BLaER1 (cell line): ENCODE measurements at regions not wholly inside any gene's neighbourhood (a gene's known extent, or its start where the extent isn't known, plus 50 kb on each side); places are given as distances from the start of the nearest gene placed in this dataset.
"Not testable (repeated sequence)": the region's sequence is repeated elsewhere in the genome, so short reads cannot be mapped to it uniquely, and the experiment has no call there.

Source experiments
- H3K27ac ChIP-seq: shearing (Covaris generic); formaldehyde crosslinking; 2 replicates; pipeline ENCODE4 v1.8.1; 2022
- H3K27me3 ChIP-seq: shearing (Covaris generic); formaldehyde crosslinking; 2 replicates; pipeline ENCODE4 v1.8.1; 2022
- H3K36me3 ChIP-seq: shearing (Covaris generic); formaldehyde crosslinking; 2 replicates; pipeline ENCODE4 v1.8.1; 2022
- H3K4me1 ChIP-seq: shearing (Covaris generic); formaldehyde crosslinking; 2 replicates; pipeline ENCODE4 v1.8.1; 2022
- H3K4me2 ChIP-seq: shearing (Covaris generic); formaldehyde crosslinking; 2 replicates; pipeline ENCODE4 v1.8.1; 2022
- H3K4me3 ChIP-seq: shearing (Covaris generic); formaldehyde crosslinking; 2 replicates; pipeline ENCODE4 v1.8.1; 2022
- H3K9ac ChIP-seq: shearing (Covaris generic); formaldehyde crosslinking; 2 replicates; pipeline ENCODE4 v1.8.1; 2022
- H3K9me3 ChIP-seq: shearing (Covaris generic); formaldehyde crosslinking; 2 replicates; pipeline ENCODE4 v1.8.1; 2022
- H4K20me1 ChIP-seq: shearing (Covaris generic); formaldehyde crosslinking; 2 replicates; pipeline ENCODE4 v1.8.1; 2022
- Cebpa-rat ChIP-seq: shearing (Covaris generic); IDR thresholded peaks from 2 replicates; pipeline ENCODE4 v1.8.1; 2022

GRCh38 chr12:4148418-4149056, 125.0 kb upstream of the CCND2 start:
- Histone ChIP-seq H3K27me3 (no peaks in the 10 kb centered on the region), H3K4me1 (peaks cover 32% of the 10 kb centered on the region), H3K36me3 (no peaks in the 10 kb centered on the region), H3K9me3 (peaks cover 13% of the 10 kb centered on the region), H4K20me1 (no peaks in the 10 kb centered on the region), H3K9ac (no peak overlapping the region), H3K27ac (no peak overlapping the region), H3K4me3 (no peak overlapping the region), H3K4me2 (peak overlapping the region; percentile 30; the same call in 1 of the 2 replicates)
- TF ChIP-seq Cebpa-rat, result no peak

DNA sequence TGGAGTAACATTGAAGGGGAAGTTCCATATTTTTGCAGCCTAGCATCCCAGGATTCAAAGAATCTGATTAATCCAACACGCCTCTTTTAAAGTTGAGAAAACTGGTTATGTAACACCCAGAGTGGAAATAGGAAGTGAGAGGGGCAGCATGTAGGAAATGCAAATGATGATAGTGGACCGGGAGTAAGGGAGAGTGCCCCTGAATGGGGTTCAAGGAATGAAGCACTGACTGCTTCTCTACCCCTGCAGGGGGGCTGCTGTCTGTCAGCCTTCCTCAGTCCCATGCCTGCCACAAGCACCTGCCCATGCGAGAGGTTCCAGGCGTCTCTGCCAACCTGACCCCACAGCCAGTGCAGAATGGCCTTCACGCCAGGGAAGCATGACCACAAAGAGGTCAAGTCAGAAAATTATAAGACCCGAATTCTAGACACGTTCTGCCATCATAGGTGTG, 126.5 kb upstream of the CCND2 start:
- Histone ChIP-seq H3K27me3 (no peaks in the 10 kb centered on the region), H3K4me1 (peaks cover 40% of the 10 kb centered on the region), H4K20me1 (no peaks in the 10 kb centered on the region), H3K4me3 (no peak overlapping the region), H3K27ac (no peak overlapping the region), H3K36me3 (no peaks in the 10 kb centered on the region), H3K4me2 (no peak overlapping the region), H3K9ac (no peak overlapping the region), H3K9me3 (peaks cover 13% of the 10 kb centered on the region)
- TF ChIP-seq Cebpa-rat, result no peak

DNA sequence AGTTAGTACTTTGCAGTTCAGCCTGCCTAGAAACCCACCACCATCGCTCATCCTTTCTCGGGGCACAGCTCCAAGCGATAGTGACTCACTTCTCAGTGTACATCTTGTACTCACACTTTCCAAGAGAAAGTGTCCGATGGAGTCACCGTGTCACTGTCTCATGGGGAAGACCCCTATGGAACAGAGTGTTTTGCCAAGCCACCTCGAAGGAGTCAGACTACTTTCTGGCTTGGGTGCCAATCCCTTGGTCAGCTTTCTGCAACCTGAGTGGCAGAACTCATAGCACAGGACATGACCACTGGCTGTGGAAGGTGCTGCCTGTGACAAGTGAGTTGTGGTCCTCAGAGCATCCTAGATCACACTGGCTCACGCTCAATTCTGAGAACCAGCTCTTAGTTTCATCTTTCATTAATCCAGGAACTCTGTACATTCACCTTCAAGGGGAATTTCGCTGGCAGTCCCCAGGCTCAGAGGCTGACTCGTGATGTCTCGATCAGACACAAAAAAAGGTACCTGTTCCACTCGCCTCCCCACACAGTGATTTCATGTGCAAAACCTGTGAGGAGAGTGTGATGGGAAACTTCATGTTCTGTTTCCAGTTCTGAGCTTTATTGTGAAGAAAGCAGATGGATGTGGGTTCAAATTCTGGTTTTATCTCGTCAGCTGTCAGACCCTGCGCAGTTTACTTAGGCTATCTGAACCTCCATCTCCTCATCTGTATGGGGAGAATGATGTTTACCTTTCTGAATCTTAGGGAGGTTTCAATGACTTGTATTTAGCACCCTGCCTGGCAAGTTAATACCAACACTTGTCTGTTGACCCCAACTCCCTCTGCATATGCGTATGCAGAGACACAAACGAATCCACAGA, 127.3 kb upstream of the CCND2 start:
- no peak for TF ChIP-seq Cebpa-rat
- Histone ChIP-seq H4K20me1 (no peaks in the 10 kb centered on the region), H3K27ac (no peak overlapping the region), H3K9me3 (peaks cover 13% of the 10 kb centered on the region), H3K4me3 (no peak overlapping the region), H3K4me1 (peaks cover 43% of the 10 kb centered on the region), H3K4me2 (no peak overlapping the region), H3K27me3 (no peaks in the 10 kb centered on the region), H3K9ac (no peak overlapping the region), H3K36me3 (no peaks in the 10 kb centered on the region)

GRCh38 chr12:4144676-4145075, 128.9 kb upstream of the CCND2 start:
- Histone ChIP-seq H3K36me3 (no peaks in the 10 kb centered on the region), H3K9me3 (no peaks in the 10 kb centered on the region)

DNA sequence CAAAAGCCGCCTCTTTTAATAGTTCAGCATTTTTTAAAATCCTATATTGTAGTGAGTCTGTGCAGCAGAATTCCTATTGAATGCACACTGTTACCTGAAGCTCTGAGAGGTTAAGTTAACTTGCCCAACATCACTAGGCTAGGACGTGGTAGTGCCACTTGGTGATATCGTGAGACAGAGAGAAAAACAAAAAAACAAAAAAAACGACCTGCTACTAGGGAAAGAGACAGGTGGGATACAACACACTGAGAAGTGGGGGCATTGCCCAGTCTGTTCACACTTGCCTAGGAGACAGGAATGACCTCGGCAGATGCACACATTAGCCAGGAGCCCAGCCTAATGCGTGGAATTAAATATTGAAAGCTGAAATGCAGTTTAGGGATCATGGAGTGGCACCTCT, 129.7 kb upstream of the CCND2 start:
- no peak for TF ChIP-seq Cebpa-rat
- no peak overlapping the region for H3K27ac ChIP-seq
- peaks cover 60% of the 10 kb centered on the region for H3K4me1 ChIP-seq
- H3K27me3 ChIP-seq, result no peaks in the 10 kb centered on the region
- H3K9me3 ChIP-seq, result no peaks in the 10 kb centered on the region
- H3K4me2 ChIP-seq, result no peak overlapping the region
- H3K4me3 ChIP-seq, result no peak overlapping the region
- H3K36me3 ChIP-seq, result no peaks in the 10 kb centered on the region
- no peak overlapping the region for H3K9ac ChIP-seq
- no peaks in the 10 kb centered on the region for H4K20me1 ChIP-seq

More at GRCh38 chr12:4144676-4145075, 128.9 kb upstream of the CCND2 start:
- no peaks in the 10 kb centered on the region for H3K27me3 ChIP-seq
- H4K20me1 ChIP-seq, result no peaks in the 10 kb centered on the region
- peaks cover 59% of the 10 kb centered on the region for H3K4me1 ChIP-seq
- no peak for TF ChIP-seq Cebpa-rat
- H3K4me2 ChIP-seq, result no peak overlapping the region
- no peak overlapping the region for H3K4me3 ChIP-seq
- no peak overlapping the region for H3K27ac ChIP-seq
- H3K9ac ChIP-seq, result no peak overlapping the region

GRCh38 chr12:4141348-4142270, 132.0 kb upstream of the CCND2 start:
- H3K27ac ChIP-seq, result peak overlapping the region; percentile 78; the same call in 1 of the 2 replicates
- no peaks in the 10 kb centered on the region for H3K9me3 ChIP-seq
- H3K27me3 ChIP-seq, result no peaks in the 10 kb centered on the region
- no peaks in the 10 kb centered on the region for H3K36me3 ChIP-seq
- peak overlapping the region; percentile 91 for H3K4me2 ChIP-seq
- H3K4me3 ChIP-seq, result no peak overlapping the region
- no peaks in the 10 kb centered on the region for H4K20me1 ChIP-seq
- no peak for TF ChIP-seq Cebpa-rat
- peaks cover 55% of the 10 kb centered on the region for H3K4me1 ChIP-seq
- H3K9ac ChIP-seq, result no peak overlapping the region

- no peak overlapping the region for H3K4me3 ChIP-seq
- H3K27me3 ChIP-seq, result no peaks in the 10 kb centered on the region
- TF ChIP-seq Cebpa-rat, result no peak
- no peak overlapping the region for H3K9ac ChIP-seq
- H3K4me1 ChIP-seq, result peaks cover 64% of the 10 kb centered on the region
- no peaks in the 10 kb centered on the region for H4K20me1 ChIP-seq
- H3K4me2 ChIP-seq, result peak overlapping the region; percentile 91
- peak overlapping the region; percentile 46 for H3K27ac ChIP-seq
- H3K9me3 ChIP-seq, result no peaks in the 10 kb centered on the region
- no peaks in the 10 kb centered on the region for H3K36me3 ChIP-seq
Observed at GRCh38 chr12:4140581-4141301, 132.8 kb upstream of the CCND2 start.

DNA sequence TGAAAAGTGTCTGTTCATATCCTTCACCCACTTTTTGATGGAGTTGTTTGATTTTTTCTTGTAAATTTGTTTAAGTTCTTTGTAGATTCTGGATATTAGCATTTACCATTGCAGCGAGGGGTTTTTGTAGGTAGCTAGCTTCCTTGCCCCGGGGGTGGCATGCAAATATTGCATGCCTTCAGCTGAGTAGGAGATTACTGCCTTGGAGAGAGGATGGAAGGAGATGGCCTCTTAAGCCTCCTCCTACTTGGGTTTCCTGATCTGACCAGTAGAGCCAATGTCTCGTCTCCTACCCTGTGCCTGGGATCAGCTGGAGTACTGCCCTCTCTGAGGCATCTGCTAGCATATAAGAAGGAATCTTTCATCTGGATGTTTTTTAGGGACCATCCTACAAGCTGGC, 134.4 kb upstream of the CCND2 start:
- H3K4me2 ChIP-seq, result no peak overlapping the region
- no peak overlapping the region for H3K9ac ChIP-seq
- no peaks in the 10 kb centered on the region for H3K27me3 ChIP-seq
- H4K20me1 ChIP-seq, result no peaks in the 10 kb centered on the region
- H3K9me3 ChIP-seq, result no peaks in the 10 kb centered on the region
- peaks cover 79% of the 10 kb centered on the region for H3K4me1 ChIP-seq
- no peak overlapping the region for H3K4me3 ChIP-seq
- H3K36me3 ChIP-seq, result no peaks in the 10 kb centered on the region
- no peak overlapping the region for H3K27ac ChIP-seq
- TF ChIP-seq Cebpa-rat, result no peak

DNA sequence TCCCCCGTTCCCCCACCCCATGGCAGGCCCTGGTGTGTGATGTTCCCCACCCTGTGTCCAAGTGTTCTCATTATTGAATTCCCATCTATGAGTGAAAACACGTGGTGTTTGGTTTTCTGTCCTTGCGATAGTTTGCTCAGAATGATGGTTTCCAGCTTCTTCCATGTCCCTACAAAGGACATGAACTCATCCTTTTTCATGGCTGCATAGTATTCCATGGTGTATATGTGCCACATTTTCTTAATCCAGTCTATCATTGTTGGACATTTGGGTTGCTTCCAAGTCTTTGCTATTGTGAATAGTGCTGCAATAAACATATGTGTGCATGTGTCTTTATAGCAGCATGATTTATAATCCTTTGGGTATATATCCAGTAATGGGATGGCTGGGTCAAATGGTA, 135.0 kb upstream of the CCND2 start:
- H3K27me3 ChIP-seq, H3K9ac ChIP-seq, H3K4me3 ChIP-seq, H3K9me3 ChIP-seq, H4K20me1 ChIP-seq, H3K36me3 ChIP-seq, H3K4me2 ChIP-seq, H3K27ac ChIP-seq: not testable (repeated sequence)
- H3K4me1 ChIP-seq, result peaks cover 82% of the 10 kb centered on the region
